Retinal pigment epithelial cell (primary cell): ENCODE measurements at regions not wholly inside any gene's neighbourhood (a gene's known extent, or its start where the extent isn't known, plus 50 kb on each side); places are given as distances from the start of the nearest gene placed in this dataset.

Experiments
- DNase-seq: peaks from one replicate; pipeline ENCODE4 v3.0.0-alpha.2; 2010; ENCODE audit warnings: low read depth
- H3K4me3 ChIP-seq: 2 replicates; pipeline ENCODE4 v1.5.1; 2011; ENCODE audit warnings: mild to moderate bottlenecking, low read length, control low read depth, moderate library complexity
- TF ChIP-seq, protein P1 (sequence below): conservative IDR thresholded peaks from 2 replicates; pipeline ENCODE4 v1.5.1; 2011; ENCODE audit warnings: low read depth, low read length, control low read depth, inconsistent platforms

DNA sequence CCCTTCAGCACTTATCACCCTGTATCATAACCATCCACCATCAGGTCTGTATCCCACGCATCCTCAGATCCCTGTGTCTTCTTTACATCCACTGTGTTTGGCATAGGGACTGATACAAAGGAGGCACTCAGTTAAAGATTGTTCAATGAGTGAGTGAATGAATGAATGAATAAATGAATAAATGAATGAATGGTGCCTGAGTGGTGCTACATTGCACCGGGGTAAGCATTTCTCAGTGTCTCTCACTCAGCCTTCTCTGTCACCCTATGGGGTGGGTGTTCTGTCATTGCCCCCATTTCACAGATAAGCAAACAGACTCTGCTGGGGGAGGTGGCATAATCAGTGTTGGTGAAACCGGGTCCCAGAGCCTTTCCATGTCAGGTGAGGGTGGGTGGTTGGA, 56.6 kb upstream of the ID3 start:
- DNase-seq, result no peak
- TF ChIP-seq, protein P1, sequence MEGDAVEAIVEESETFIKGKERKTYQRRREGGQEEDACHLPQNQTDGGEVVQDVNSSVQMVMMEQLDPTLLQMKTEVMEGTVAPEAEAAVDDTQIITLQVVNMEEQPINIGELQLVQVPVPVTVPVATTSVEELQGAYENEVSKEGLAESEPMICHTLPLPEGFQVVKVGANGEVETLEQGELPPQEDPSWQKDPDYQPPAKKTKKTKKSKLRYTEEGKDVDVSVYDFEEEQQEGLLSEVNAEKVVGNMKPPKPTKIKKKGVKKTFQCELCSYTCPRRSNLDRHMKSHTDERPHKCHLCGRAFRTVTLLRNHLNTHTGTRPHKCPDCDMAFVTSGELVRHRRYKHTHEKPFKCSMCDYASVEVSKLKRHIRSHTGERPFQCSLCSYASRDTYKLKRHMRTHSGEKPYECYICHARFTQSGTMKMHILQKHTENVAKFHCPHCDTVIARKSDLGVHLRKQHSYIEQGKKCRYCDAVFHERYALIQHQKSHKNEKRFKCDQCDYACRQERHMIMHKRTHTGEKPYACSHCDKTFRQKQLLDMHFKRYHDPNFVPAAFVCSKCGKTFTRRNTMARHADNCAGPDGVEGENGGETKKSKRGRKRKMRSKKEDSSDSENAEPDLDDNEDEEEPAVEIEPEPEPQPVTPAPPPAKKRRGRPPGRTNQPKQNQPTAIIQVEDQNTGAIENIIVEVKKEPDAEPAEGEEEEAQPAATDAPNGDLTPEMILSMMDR, result no peak
- H3K4me3 ChIP-seq, result no peak overlapping the region

DNA sequence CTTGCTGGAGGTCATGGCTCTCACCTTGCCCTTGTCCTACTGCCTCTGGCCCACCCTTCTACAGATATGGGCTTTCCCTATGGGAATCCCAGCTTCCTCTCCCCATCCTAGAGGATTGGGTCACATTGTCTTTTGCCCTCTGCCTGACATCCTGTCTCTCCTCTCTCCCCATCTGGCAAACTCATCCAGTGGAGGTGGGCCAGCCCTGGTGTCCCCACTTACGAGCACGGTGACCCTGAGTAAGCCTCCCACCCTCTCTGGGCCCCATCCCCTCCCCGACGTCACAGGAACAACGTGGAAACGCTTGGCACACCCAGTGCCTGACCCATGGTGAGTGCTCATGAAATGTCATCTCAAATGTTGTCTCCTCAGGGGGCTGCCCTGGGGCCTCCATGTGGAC, 56.1 kb upstream of the ID3 start:
- DNase-seq, result no peak
- no peak overlapping the region for H3K4me3 ChIP-seq
- TF ChIP-seq, protein P1, result no peak

DNA sequence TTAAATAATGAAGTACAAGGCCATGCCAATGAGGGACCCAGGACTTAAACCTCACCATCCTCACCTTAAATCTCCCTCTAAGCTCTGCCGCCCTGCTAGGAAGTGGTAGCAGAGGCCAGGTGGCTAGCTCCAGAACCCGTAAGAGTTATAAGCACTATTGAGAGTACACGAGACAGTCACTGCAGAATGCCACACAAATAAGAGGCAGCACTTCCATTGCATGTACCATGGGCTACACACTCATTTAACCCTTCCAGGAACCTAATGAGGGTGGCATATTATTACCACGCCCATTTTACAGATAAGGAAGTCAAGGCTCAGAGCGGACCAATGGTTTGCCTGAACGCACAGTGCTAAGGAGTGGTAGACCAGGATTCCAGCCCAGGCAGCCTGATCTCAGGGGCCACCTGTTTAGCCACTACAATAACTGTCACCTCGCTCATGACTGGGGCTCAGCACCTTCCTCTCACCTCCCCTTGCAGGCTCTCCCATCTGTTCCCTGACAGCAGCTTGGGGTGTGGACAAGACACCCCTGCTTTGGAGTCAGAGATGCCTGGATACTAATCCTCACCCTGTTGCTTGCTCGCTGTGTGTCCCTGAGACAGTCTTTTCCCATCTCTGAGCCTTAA, 54.8 kb upstream of the ID3 start:
- TF ChIP-seq, protein P1, result no peak
- no peak overlapping the region for H3K4me3 ChIP-seq
- DNase-seq, result no peak

DNA sequence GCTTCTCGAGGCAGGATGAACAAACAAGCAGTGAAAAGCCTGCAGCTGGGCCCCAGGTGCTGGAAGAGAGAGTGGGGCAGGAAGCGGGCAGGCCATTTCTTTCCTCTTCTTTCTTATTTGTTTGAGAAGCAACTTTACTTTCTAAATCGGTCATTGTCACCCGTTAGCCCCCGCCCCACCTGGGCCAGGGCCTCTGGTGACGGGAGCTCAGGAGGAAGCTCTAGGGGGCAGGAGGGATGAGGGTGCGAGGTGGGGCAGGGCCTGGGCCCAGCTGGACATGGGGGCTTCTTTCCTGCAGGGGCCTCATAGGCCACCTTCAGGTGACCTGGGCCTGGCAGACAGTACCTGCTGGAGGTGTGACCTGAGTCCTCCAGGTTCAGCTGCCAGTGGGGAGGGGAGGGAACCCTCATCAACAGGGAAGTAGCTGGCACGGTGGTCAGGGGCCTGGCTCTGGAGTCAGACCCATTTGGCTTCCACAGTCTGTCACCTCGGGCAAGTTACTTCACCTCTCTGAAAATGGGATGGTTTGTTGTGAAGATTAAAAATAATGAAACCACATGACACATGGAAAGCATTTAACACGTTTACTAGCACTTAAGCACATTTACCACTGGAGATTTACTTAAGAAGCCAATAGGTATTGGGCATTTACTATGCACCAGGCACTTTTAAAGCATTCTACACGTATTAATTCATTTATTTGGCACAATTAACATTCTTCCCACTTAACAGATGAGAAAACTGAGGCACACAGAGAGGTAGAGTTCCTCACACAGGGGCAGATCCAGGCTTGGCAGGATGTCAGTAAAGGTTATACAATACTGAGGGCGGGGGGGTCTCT, 54.1 kb upstream of the ID3 start:
- TF ChIP-seq, protein P1, result no peak
- H3K4me3 ChIP-seq, result no peak overlapping the region
- DNase-seq, result no peak

DNA sequence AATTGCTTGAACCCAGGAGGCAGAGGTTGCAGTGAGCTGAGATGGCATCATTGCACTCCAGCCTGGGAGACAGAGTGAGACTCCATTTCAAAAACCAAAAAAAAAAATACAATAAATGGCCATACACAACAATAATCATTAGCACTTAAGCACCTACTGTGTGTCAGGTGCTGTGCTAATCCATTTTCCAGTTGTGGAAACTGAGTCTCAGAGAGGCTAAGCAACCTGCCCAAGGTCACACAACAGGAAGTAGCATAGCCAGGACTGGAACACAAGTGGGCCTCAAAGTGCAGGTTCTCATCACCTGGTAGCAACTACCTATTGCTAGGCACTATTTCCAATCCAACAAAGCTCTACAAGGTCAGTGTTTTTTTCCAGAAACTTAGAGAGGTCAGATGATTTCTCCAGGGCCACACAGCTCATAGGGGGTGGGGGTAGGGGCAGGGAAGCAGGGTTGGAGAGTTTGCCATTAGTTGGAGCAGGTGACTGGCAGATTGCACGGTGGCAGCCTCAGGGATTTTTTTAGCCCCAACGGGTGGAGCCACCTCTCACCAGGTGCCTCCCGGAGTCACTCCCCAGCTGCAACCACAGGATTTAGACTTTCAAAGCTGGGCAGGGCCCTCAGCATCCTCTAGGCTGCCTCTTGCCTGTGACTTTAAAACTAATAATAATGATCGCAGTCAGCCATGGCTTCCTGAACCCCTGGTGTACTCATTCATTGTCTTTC, 52.5 kb upstream of the ID3 start:
- TF ChIP-seq, protein P1, result no peak
- no peak for DNase-seq
- H3K4me3 ChIP-seq, result no peak overlapping the region

DNA sequence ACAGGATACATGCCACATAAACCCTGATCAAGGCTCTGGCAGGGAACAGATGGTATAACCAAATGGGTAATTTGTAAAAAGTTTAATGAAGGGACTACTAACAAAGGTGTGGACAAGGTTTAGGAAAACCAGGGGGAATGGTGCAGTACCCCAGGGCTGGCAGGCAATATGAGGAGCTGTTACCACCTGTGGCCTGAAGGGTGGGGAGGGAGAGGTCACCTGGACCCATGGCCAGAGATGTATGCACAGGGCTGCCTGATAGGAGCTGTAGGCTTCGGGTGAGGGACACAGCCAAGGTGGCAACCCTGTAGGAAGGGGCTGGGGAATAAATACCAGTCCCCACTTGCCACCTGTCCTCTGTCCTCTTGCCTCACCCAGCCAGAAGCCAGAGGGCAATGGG, 51.4 kb upstream of the ID3 start:
- no peak for DNase-seq
- TF ChIP-seq, protein P1, result no peak
- no peak overlapping the region for H3K4me3 ChIP-seq
